WTC11 (cell line): ENCODE measurements at regions not wholly inside any gene's neighbourhood (a gene's known extent, or its start where the extent isn't known, plus 50 kb on each side); places are given as distances from the start of the nearest gene placed in this dataset.

Experiments
- ATAC-seq: fragments of 200-7000 bp; cut with Tn5 transposase; 2 replicates; pipeline ENCODE4 v1.10.0; 2021; ENCODE audit warnings: mild to moderate bottlenecking, moderate library complexity
- CTCF ChIA-PET: fragments of 300-600 bp; sonication (Branson Sonifier 250); formaldehyde crosslinking; loops from one replicate; lab custom pipeline; 2021; ENCODE audit warnings: antibody characterized with exemption; lab: Charles Lee
- POLR2A ChIA-PET: fragments of 350-600 bp; sonication (Branson Sonifier 250); formaldehyde crosslinking; loops from one replicate; lab custom pipeline; 2021; ENCODE audit warnings: antibody characterized with exemption; lab: Charles Lee
- DNase-seq: peaks from one replicate; pipeline ENCODE4 v3.0.0; 2021; ENCODE audit warnings: low spot score
- H3K27ac Mint-ChIP-seq: 2 replicates; pipeline ENCODE4 v1.8.0; 2021; ENCODE audit warnings: mixed read lengths
- H3K27me3 Mint-ChIP-seq: 2 replicates; pipeline ENCODE4 v1.8.0; 2021; ENCODE audit warnings: low read depth, mild to moderate bottlenecking, moderate library complexity, mixed read lengths
- H3K36me3 Mint-ChIP-seq: 2 replicates; pipeline ENCODE4 v1.8.0; 2021; ENCODE audit warnings: mixed read lengths
- H3K4me1 Mint-ChIP-seq: 2 replicates; pipeline ENCODE4 v1.8.0; 2022; ENCODE audit warnings: mixed read lengths
- H3K4me3 Mint-ChIP-seq: 2 replicates; pipeline ENCODE4 v1.8.0; 2021; ENCODE audit warnings: mild to moderate bottlenecking, moderate library complexity, mixed read lengths
- H3K9me3 Mint-ChIP-seq: 2 replicates; pipeline ENCODE4 v1.8.0; 2021; ENCODE audit warnings: mixed read lengths
- ELF4 ChIP-seq: sonication (generic); formaldehyde crosslinking; IDR thresholded peaks from 2 replicates; pipeline ENCODE4 v1.8.1; 2022; ENCODE audit warnings: low read depth, mild to moderate bottlenecking, moderate library complexity, missing genetic modification reagents
- FOXP1 ChIP-seq: sonication (generic); formaldehyde crosslinking; IDR thresholded peaks from 2 replicates; pipeline ENCODE4 v1.8.0; 2022; ENCODE audit warnings: missing genetic modification reagents, mild to moderate bottlenecking, moderate library complexity, borderline replicate concordance
- IRF2 ChIP-seq: sonication (generic); formaldehyde crosslinking; IDR thresholded peaks from 2 replicates; pipeline ENCODE4 v1.8.0; 2022; ENCODE audit warnings: low read depth, missing genetic modification reagents, borderline replicate concordance
- JUN ChIP-seq: sonication (generic); formaldehyde crosslinking; IDR thresholded peaks from 2 replicates; pipeline ENCODE4 v1.8.0; 2023; ENCODE audit warnings: mild to moderate bottlenecking, missing genetic modification reagents
- KAT7 ChIP-seq: sonication (generic); formaldehyde crosslinking; IDR thresholded peaks from 2 replicates; pipeline ENCODE4 v1.8.1; 2023; ENCODE audit warnings: missing genetic modification reagents, mild to moderate bottlenecking, borderline replicate concordance
- NFE2L1 ChIP-seq: sonication (generic); formaldehyde crosslinking; IDR thresholded peaks from 2 replicates; pipeline ENCODE4 v1.8.1; 2023; ENCODE audit warnings: missing genetic modification reagents
- NR1H2 ChIP-seq: sonication (generic); formaldehyde crosslinking; IDR thresholded peaks from 2 replicates; pipeline ENCODE4 v1.9.0; 2021; ENCODE audit warnings: mild to moderate bottlenecking, moderate library complexity, missing genetic modification reagents
- NR3C1 ChIP-seq: sonication (generic); formaldehyde crosslinking; conservative IDR thresholded peaks from 2 replicates; pipeline ENCODE4 v1.8.1; 2023; ENCODE audit warnings: low read depth, mild to moderate bottlenecking, missing genetic modification reagents
- OVOL2 ChIP-seq: fragments of 250-450 bp; sonication (Bioruptor Pico); IDR thresholded peaks from 2 replicates; pipeline ENCODE4 v1.9.0; 2021; ENCODE audit warnings: mild to moderate bottlenecking, borderline replicate concordance
- RORB ChIP-seq: fragments of 250-450 bp; sonication (Bioruptor Pico); IDR thresholded peaks from 2 replicates; pipeline ENCODE4 v1.9.0; 2021; ENCODE audit warnings: mild to moderate bottlenecking
- SOX15 ChIP-seq: fragments of 250-450 bp; sonication (Bioruptor Pico); IDR thresholded peaks from 2 replicates; pipeline ENCODE4 v1.9.0; 2021; ENCODE audit warnings: mild to moderate bottlenecking
- SP1 ChIP-seq: sonication (generic); formaldehyde crosslinking; conservative IDR thresholded peaks from 2 replicates; pipeline ENCODE4 v1.8.1; 2022; ENCODE audit warnings: missing genetic modification reagents
- TP53 ChIP-seq: sonication (generic); formaldehyde crosslinking; IDR thresholded peaks from 2 replicates; pipeline ENCODE4 v1.8.1; 2023; ENCODE audit warnings: mild to moderate bottlenecking, missing genetic modification reagents
- ZNF232 ChIP-seq: sonication (generic); formaldehyde crosslinking; IDR thresholded peaks from 2 replicates; pipeline ENCODE4 v1.8.0; 2022; ENCODE audit warnings: mild to moderate bottlenecking, missing genetic modification reagents
- ZNF263 ChIP-seq: sonication (generic); formaldehyde crosslinking; IDR thresholded peaks from 2 replicates; pipeline ENCODE4 v1.8.1; 2022; ENCODE audit warnings: low read depth, mild to moderate bottlenecking, moderate library complexity, missing genetic modification reagents
- ZNF317 ChIP-seq: sonication (generic); formaldehyde crosslinking; IDR thresholded peaks from 2 replicates; pipeline ENCODE4 v1.8.1; 2023; ENCODE audit warnings: low read depth, mild to moderate bottlenecking, moderate library complexity, missing genetic modification reagents, borderline replicate concordance
- ZNF396 ChIP-seq: fragments of 250-450 bp; sonication (Bioruptor Pico); IDR thresholded peaks from 2 replicates; pipeline ENCODE4 v1.8.0; 2021; ENCODE audit warnings: mild to moderate bottlenecking, moderate library complexity, borderline replicate concordance
- TF ChIP-seq, protein P1 (sequence below): fragments of 250-450 bp; sonication (Bioruptor Pico); conservative IDR thresholded peaks from 2 replicates; pipeline ENCODE4 v1.9.0; 2021; ENCODE audit warnings: mild to moderate bottlenecking
- TF ChIP-seq, protein P2 (sequence below): fragments of 250-450 bp; sonication (Bioruptor Pico); IDR thresholded peaks from 2 replicates; pipeline ENCODE4 v1.9.0; 2021; ENCODE audit warnings: moderate library complexity, mild to moderate bottlenecking, inconsistent platforms, borderline replicate concordance
- TF ChIP-seq, protein P3 (sequence below): sonication (generic); formaldehyde crosslinking; IDR thresholded peaks from 2 replicates; pipeline ENCODE4 v1.8.0; 2022; ENCODE audit warnings: mild to moderate bottlenecking, missing genetic modification reagents
- TF ChIP-seq, protein P4 (sequence below): sonication (generic); formaldehyde crosslinking; IDR thresholded peaks from 2 replicates; pipeline ENCODE4 v1.8.1; 2022; ENCODE audit warnings: mild to moderate bottlenecking, missing genetic modification reagents, moderate library complexity, borderline replicate concordance
- TF ChIP-seq, protein P5 (sequence below): fragments of 250-450 bp; sonication (Bioruptor Pico); IDR thresholded peaks from 2 replicates; pipeline ENCODE4 v1.9.0; 2021; ENCODE audit warnings: mild to moderate bottlenecking

DNA sequence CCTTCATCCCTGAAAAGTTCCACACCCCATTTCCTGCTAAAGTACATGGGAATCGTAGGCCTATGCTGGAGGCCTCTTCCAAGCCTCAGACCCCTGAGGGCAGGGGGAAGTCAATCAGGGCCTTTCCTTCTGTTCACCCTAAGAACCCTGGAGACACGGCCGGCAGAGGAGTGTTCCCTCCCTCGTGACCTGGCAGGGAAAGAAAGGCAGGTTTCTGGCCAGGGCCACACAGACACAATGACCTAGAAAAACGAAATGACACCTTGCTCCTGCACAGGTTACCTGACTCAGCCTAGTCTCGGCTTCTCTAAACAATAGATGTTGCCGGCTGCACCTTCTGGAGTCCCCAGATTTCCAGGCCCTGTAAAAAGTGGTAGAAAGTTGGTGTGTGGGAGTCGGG lies 60.6 kb upstream of the CADM1 start:
- Mint-ChIP-seq H3K27ac (no peak overlapping the region), H3K36me3 (no peaks in the 10 kb centered on the region; the same call in 1 of the 2 replicates), H3K27me3 (peaks cover 3% of the 10 kb centered on the region; the same call in 1 of the 2 replicates), H3K4me3 (no peak overlapping the region), H3K9me3 (0 out of 2 replicates have a peak, but pooled peaks cover 4% of the 10 kb centered on the region), H3K4me1 (peaks cover 4% of the 10 kb centered on the region)
- TF ChIP-seq IRF2 (CRISPR knock-in tag): no peak
- TF ChIP-seq, protein P1, sequence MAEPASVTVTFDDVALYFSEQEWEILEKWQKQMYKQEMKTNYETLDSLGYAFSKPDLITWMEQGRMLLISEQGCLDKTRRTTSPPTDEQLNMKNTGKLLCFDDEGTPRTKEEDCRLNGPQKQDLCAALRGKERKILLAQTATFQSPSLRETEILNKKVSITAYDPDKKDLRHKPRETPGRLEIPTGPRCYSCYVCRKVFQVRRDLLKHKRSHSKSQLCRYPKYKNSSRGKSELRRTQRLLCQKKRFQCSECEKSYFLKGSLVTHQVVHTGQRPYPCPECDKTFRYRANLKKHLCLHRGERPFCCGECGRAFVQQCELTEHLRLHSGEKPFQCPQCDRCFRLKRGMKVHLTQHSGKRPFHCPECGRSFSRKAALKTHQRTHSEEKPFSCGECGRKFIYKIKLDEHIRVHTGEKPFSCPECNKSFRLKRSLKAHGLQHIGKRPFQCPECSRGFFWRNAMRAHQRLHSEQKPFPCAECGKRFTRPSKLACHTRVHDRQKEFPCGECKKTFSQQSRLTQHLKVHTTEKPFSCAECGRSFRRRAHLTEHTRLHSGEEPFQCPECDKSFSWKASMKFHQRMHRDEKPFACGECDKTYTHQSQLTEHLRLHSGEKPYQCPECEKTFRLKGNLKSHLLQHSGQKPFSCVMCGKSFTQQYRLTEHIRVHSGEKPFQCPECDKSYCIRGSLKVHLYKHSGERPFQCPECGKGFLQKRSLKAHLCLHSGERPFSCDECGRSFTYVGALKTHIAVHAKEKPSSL (CRISPR knock-in tag): no peak
- TF ChIP-seq ZNF232 (CRISPR knock-in tag): no peak
- TF ChIP-seq, protein P2, sequence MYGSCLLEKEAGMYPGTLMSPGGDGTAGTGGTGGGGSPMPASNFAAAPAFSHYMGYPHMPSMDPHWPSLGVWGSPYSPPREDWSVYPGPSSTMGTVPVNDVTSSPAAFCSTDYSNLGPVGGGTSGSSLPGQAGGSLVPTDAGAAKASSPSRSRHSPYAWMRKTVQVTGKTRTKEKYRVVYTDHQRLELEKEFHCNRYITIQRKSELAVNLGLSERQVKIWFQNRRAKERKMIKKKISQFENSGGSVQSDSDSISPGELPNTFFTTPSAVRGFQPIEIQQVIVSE (CRISPR knock-in tag): no peak
- no peak for TF ChIP-seq JUN (CRISPR knock-in tag)
- TF ChIP-seq ZNF396: no peak
- TF ChIP-seq, protein P3, sequence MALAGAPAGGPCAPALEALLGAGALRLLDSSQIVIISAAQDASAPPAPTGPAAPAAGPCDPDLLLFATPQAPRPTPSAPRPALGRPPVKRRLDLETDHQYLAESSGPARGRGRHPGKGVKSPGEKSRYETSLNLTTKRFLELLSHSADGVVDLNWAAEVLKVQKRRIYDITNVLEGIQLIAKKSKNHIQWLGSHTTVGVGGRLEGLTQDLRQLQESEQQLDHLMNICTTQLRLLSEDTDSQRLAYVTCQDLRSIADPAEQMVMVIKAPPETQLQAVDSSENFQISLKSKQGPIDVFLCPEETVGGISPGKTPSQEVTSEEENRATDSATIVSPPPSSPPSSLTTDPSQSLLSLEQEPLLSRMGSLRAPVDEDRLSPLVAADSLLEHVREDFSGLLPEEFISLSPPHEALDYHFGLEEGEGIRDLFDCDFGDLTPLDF (CRISPR knock-in tag): no peak
- POLR2A ChIA-PET: no interaction called here
- ATAC-seq (no peak), DNase-seq (no peak)
- CTCF ChIA-PET: interaction anchor here (0.7 kb wide), 1 partner anchor 1862 kb away, joined by 4 read pairs; no protein-coding TSS in a partner anchor

DNA sequence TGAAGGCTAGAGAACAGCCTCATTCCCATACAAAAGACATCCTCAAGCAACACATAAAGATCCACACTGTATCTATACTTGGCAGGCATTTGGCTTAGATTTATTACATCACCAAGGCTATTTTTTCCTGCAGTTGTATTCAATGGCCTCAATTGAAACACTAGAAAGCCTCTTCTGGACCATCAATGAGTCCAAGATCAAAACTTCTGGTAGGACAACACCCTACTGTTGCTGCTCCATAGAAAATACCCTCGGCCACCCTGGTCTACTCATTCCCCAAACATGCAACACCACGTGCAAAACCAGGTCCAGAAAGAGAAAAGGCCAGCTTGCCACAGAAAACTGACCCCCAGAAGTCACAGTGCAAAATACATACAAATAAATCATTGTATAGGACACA lies 56.9 kb upstream of the CADM1 start:
- Mint-ChIP-seq H3K9me3 (peaks cover 15% of the 10 kb centered on the region), H3K27me3 (peaks cover 3% of the 10 kb centered on the region; the same call in 1 of the 2 replicates), H3K27ac (no peak overlapping the region)
- no peak for DNase-seq
- TF ChIP-seq, protein P3 (CRISPR knock-in tag): no peak
- TF ChIP-seq OVOL2 (CRISPR knock-in tag) (no peak), NFE2L1 (no peak), ZNF317 (CRISPR knock-in tag) (no peak), ELF4 (CRISPR knock-in tag) (no peak), RORB (no peak), NR3C1 (CRISPR knock-in tag) (no peak), SOX15 (CRISPR knock-in tag) (no peak), SP1 (no peak), TP53 (no peak), JUN (CRISPR knock-in tag) (no peak), NR1H2 (CRISPR knock-in tag) (no peak), FOXP1 (CRISPR knock-in tag) (no peak), ZNF263 (CRISPR knock-in tag) (no peak), KAT7 (CRISPR knock-in tag) (no peak)
- TF ChIP-seq, protein P4, sequence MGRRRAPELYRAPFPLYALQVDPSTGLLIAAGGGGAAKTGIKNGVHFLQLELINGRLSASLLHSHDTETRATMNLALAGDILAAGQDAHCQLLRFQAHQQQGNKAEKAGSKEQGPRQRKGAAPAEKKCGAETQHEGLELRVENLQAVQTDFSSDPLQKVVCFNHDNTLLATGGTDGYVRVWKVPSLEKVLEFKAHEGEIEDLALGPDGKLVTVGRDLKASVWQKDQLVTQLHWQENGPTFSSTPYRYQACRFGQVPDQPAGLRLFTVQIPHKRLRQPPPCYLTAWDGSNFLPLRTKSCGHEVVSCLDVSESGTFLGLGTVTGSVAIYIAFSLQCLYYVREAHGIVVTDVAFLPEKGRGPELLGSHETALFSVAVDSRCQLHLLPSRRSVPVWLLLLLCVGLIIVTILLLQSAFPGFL: no peak
- TF ChIP-seq, protein P5, sequence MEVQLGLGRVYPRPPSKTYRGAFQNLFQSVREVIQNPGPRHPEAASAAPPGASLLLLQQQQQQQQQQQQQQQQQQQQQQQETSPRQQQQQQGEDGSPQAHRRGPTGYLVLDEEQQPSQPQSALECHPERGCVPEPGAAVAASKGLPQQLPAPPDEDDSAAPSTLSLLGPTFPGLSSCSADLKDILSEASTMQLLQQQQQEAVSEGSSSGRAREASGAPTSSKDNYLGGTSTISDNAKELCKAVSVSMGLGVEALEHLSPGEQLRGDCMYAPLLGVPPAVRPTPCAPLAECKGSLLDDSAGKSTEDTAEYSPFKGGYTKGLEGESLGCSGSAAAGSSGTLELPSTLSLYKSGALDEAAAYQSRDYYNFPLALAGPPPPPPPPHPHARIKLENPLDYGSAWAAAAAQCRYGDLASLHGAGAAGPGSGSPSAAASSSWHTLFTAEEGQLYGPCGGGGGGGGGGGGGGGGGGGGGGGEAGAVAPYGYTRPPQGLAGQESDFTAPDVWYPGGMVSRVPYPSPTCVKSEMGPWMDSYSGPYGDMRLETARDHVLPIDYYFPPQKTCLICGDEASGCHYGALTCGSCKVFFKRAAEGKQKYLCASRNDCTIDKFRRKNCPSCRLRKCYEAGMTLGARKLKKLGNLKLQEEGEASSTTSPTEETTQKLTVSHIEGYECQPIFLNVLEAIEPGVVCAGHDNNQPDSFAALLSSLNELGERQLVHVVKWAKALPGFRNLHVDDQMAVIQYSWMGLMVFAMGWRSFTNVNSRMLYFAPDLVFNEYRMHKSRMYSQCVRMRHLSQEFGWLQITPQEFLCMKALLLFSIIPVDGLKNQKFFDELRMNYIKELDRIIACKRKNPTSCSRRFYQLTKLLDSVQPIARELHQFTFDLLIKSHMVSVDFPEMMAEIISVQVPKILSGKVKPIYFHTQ (CRISPR knock-in tag): no peak
- TF ChIP-seq, all 79 proteins: peak for 0
- CTCF ChIA-PET: no interaction called here
- POLR2A ChIA-PET: no interaction called here
- Mint-ChIP-seq H3K36me3 (no peaks in the 10 kb centered on the region; the same call in 1 of the 2 replicates), H3K4me3 (no peak overlapping the region), H3K4me1 (peaks cover 11% of the 10 kb centered on the region)
- no peak for ATAC-seq
